GM19468 (cell line): ENCODE measurements at regions not wholly inside any gene's neighbourhood (a gene's known extent, or its start where the extent isn't known, plus 50 kb on each side); places are given as distances from the start of the nearest gene placed in this dataset.

Source experiments
- ATAC-seq: cut with Tn5 transposase; IDR thresholded peaks from one replicate; pipeline ENCODE4 v1.9.1; 2021; ENCODE audit warnings: mild to moderate bottlenecking, moderate library complexity, moderate number of reproducible peaks; ENCODE audit not compliant: unreplicated experiment; ENCODE audit errors: extremely low read depth

GRCh38 chr2:136377423-136378382 lies 259.8 kb upstream of the CXCR4 start:
- ATAC-seq, result no peak

- no peak for ATAC-seq
Measured at GRCh38 chr2:136376798-136377211, 258.9 kb upstream of the CXCR4 start.

- no peak for ATAC-seq
Measured at GRCh38 chr2:136376211-136376610, 258.3 kb upstream of the CXCR4 start.

GRCh38 chr2:136375017-136375901 lies 257.3 kb upstream of the CXCR4 start:
- ATAC-seq, result peak; percentile 16

- no peak for ATAC-seq
Measured at GRCh38 chr2:136373841-136374240, 255.9 kb upstream of the CXCR4 start.

- ATAC-seq, result no peak
Measured at GRCh38 chr2:136373029-136373428, 255.1 kb upstream of the CXCR4 start.

- no peak for ATAC-seq
Measured at GRCh38 chr2:136363900-136364299, 246.0 kb upstream of the CXCR4 start.

- ATAC-seq, result no peak
Measured at GRCh38 chr2:136363470-136363869, 245.5 kb upstream of the CXCR4 start.

- peak; percentile 86 for ATAC-seq
Measured at GRCh38 chr2:136362676-136363390, 244.9 kb upstream of the CXCR4 start.

- no peak for ATAC-seq
Measured at GRCh38 chr2:136361521-136361920, 243.6 kb upstream of the CXCR4 start.

GRCh38 chr2:136360790-136361189 lies 242.8 kb upstream of the CXCR4 start:
- ATAC-seq, result no peak

GRCh38 chr2:136359121-136359965 lies 241.4 kb upstream of the CXCR4 start:
- ATAC-seq, result no peak

GRCh38 chr2:136358576-136358975 lies 240.6 kb upstream of the CXCR4 start:
- no peak for ATAC-seq

- no peak for ATAC-seq
Measured at GRCh38 chr2:136357007-136357380, 239.0 kb upstream of the CXCR4 start.

GRCh38 chr2:136356125-136357006 lies 238.4 kb upstream of the CXCR4 start:
- no peak for ATAC-seq

GRCh38 chr2:136351684-136352083 lies 233.7 kb upstream of the CXCR4 start:
- ATAC-seq, result no peak

- ATAC-seq, result no peak
Measured at GRCh38 chr2:136347981-136348380, 230.0 kb upstream of the CXCR4 start.

- ATAC-seq, result no peak
Measured at GRCh38 chr2:136344339-136344738, 226.4 kb upstream of the CXCR4 start.

- no peak for ATAC-seq
Measured at GRCh38 chr2:136342138-136342537, 224.2 kb upstream of the CXCR4 start.
